Calu3 (cell line): ENCODE measurements at regions not wholly inside any gene's neighbourhood (a gene's known extent, or its start where the extent isn't known, plus 50 kb on each side); places are given as distances from the start of the nearest gene placed in this dataset.

Experiments
- BruUV-seq: library from RNA; stranded (reverse); fragments of 400-500 nt; replicated peaks from 2 replicates; lab custom pipeline; 2021; lab: Mats Ljungman, UMichigan
- CTCF ChIA-PET: fragments of 300-600 bp; sonication (Branson Sonifier 250); formaldehyde crosslinking; loops from one replicate; lab custom pipeline; 2022; ENCODE audit warnings: antibody characterized with exemption; lab: Charles Lee
- DNase-seq: peaks from one replicate; pipeline ENCODE4 v3.0.0; 2022
- H3K27ac Mint-ChIP-seq: one replicate; pipeline ENCODE4 v1.8.0; 2022; ENCODE audit warnings: mixed read lengths; ENCODE audit not compliant: unreplicated experiment
- H3K27me3 Mint-ChIP-seq: one replicate; pipeline ENCODE4 v1.8.0; 2022; ENCODE audit warnings: mixed read lengths; ENCODE audit not compliant: unreplicated experiment
- H3K36me3 Mint-ChIP-seq: one replicate; pipeline ENCODE4 v1.8.0; 2022; ENCODE audit warnings: mild to moderate bottlenecking, moderate library complexity, mixed read lengths; ENCODE audit not compliant: insufficient read depth, unreplicated experiment
- H3K4me1 Mint-ChIP-seq: one replicate; pipeline ENCODE4 v1.8.0; 2022; ENCODE audit warnings: mild to moderate bottlenecking, low read depth, mixed read lengths; ENCODE audit not compliant: unreplicated experiment
- H3K4me3 Mint-ChIP-seq: one replicate; pipeline ENCODE4 v1.8.0; 2022; ENCODE audit warnings: mild to moderate bottlenecking, low read depth, moderate library complexity, mixed read lengths; ENCODE audit not compliant: unreplicated experiment
- H3K9me3 Mint-ChIP-seq: one replicate; pipeline ENCODE4 v1.8.0; 2022; ENCODE audit warnings: low read depth, mixed read lengths; ENCODE audit not compliant: unreplicated experiment
- intact Hi-C: fragments of 100-400 bp; cut with micrococcal nuclease; formaldehyde crosslinking; loops from one replicate; pipeline ENCODE4 v1.10.0; 2022; ENCODE audit not compliant: unreplicated experiment
- TF ChIP-seq, protein P1 (sequence below): fragments of 200-600 bp; IDR thresholded peaks from one replicate; pipeline ENCODE4 v1.8.0; 2022; ENCODE audit warnings: antibody characterized with exemption; ENCODE audit not compliant: unreplicated experiment

DNA sequence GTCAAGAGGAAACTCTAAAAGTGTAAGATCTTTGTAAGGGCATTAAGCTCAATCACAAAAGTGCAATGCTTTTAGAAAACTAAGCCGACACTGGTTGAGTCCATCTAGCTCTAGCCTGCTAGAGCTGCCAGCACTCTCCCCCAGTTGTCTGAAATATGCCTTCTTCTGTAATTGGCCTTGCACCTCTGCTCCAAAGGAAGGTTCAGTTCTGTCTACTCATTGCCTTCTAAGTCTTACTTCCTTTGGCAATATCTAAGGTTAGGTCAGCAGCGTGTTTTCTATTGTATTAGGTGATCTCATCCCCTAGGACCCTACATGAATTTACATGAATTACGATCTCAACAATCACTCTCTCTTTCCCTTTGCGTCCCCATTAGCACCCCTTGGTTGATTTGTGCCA, 378.6 kb downstream of the CBLN4 start:
- BruUV-seq: no TSS peak
- TF ChIP-seq, protein P1, sequence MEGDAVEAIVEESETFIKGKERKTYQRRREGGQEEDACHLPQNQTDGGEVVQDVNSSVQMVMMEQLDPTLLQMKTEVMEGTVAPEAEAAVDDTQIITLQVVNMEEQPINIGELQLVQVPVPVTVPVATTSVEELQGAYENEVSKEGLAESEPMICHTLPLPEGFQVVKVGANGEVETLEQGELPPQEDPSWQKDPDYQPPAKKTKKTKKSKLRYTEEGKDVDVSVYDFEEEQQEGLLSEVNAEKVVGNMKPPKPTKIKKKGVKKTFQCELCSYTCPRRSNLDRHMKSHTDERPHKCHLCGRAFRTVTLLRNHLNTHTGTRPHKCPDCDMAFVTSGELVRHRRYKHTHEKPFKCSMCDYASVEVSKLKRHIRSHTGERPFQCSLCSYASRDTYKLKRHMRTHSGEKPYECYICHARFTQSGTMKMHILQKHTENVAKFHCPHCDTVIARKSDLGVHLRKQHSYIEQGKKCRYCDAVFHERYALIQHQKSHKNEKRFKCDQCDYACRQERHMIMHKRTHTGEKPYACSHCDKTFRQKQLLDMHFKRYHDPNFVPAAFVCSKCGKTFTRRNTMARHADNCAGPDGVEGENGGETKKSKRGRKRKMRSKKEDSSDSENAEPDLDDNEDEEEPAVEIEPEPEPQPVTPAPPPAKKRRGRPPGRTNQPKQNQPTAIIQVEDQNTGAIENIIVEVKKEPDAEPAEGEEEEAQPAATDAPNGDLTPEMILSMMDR: no peak
- CTCF ChIA-PET: no interaction called here
- Mint-ChIP-seq H3K9me3 (peaks cover 5% of the 10 kb centered on the region), H3K4me3 (no peak overlapping the region), H3K27me3 (no peaks in the 10 kb centered on the region), H3K36me3 (no peaks in the 10 kb centered on the region), H3K4me1 (no peaks in the 10 kb centered on the region), H3K27ac (no peak overlapping the region)
- no peak for DNase-seq
- intact Hi-C loops: no loop called here

DNA sequence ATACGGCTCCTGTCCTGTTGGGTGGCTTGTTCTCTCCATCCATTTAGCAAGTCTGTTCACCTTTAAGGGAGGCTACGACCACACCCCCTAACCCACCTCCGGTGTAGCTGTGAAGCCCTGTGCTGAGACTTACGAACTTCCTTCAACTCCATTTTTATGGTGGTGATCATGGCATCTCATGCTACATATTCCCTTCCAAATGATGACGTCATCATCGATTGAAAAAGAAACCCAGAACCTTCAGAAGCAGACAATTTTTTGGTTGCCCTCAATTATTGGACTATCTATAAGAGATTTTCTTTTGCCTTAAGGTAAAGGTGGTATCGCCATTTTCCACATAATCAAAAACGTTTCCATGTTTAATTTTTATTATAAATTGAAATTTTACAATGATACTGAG, 389.0 kb downstream of the CBLN4 start:
- CTCF ChIA-PET: no interaction called here
- H3K27me3 Mint-ChIP-seq: no peaks in the 10 kb centered on the region

GRCh38 chr20:55615818-55616217, 389.5 kb downstream of the CBLN4 start:
- Mint-ChIP-seq H3K27ac (no peak overlapping the region), H3K4me3 (no peak overlapping the region), H3K4me1 (no peaks in the 10 kb centered on the region), H3K9me3 (peaks cover 7% of the 10 kb centered on the region), H3K36me3 (no peaks in the 10 kb centered on the region), H3K27me3 (no peaks in the 10 kb centered on the region)
- CTCF ChIA-PET: no interaction called here
- DNase-seq: no peak
- TF ChIP-seq, protein P1: no peak
- no TSS peak for BruUV-seq
- intact Hi-C loops: no loop called here

More for the DNA sequence above, 389.0 kb downstream of the CBLN4 start:
- Mint-ChIP-seq H3K4me3 (no peak overlapping the region), H3K36me3 (no peaks in the 10 kb centered on the region), H3K9me3 (peaks cover 12% of the 10 kb centered on the region), H3K27ac (no peak overlapping the region), H3K4me1 (no peaks in the 10 kb centered on the region)
- no peak for DNase-seq
- BruUV-seq: no TSS peak
- intact Hi-C loops: no loop called here
- TF ChIP-seq, protein P1: no peak

DNA sequence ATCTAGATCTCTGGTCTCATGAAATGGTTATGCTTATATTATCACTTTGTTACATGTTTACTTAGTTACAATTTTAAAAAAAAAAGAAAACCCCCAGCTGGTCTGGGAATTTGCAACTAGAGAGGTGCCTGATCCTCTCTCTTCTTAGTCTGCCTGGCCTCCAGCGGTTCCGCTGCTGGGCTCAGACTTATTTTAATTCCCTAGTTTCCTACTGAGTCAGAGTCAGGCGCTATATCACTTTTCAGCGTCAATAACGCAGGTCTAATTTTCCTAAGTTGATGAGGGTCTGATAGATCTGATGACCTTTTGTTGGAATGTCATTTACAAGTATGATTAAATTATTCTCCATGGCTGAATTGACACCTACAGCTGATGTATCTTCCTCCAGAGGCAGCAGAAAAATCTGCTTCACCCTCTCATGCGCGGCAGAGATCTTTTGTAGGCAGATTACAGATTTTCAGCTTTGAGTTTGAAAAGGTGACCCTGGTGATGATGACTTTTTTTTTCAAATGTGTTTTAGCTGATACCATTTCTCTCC, 391.0 kb downstream of the CBLN4 start:
- Mint-ChIP-seq H3K4me1 (no peaks in the 10 kb centered on the region), H3K36me3 (no peaks in the 10 kb centered on the region), H3K27ac (no peak overlapping the region), H3K9me3 (peaks cover 5% of the 10 kb centered on the region), H3K4me3 (no peak overlapping the region), H3K27me3 (no peaks in the 10 kb centered on the region)
- intact Hi-C loops: no loop called here
- no TSS peak for BruUV-seq
- no peak for DNase-seq
- CTCF ChIA-PET: no interaction called here
- TF ChIP-seq, protein P1: no peak
